Activated CD8-positive, alpha-beta memory T cell treated with anti-CD3 and anti-CD28 coated beads for 48 hours (primary cell): ENCODE measurements at regions not wholly inside any gene's neighbourhood (a gene's known extent, or its start where the extent isn't known, plus 50 kb on each side); places are given as distances from the start of the nearest gene placed in this dataset.

Source experiments
- DNase-seq, 3 experiments: peaks; one replicate each; pipeline ENCODE4 v3.0.0-alpha.2; 2020; ENCODE audit warnings: low read depth in 2 of 3, low spot score in 2 of 3

- DNase-seq: no peak
Measured at GRCh38 chr16:9447195-9447551, 355.7 kb downstream of the HAPSTR1 start.

- DNase-seq: no peak
Measured at GRCh38 chr16:9447699-9448098, 356.3 kb downstream of the HAPSTR1 start.

GRCh38 chr16:9449597-9449996 lies 358.2 kb downstream of the HAPSTR1 start:
- no peak for DNase-seq

- no peak for DNase-seq
Measured at GRCh38 chr16:9457215-9457614, 365.8 kb downstream of the HAPSTR1 start.

GRCh38 chr16:9458816-9459215 lies 367.4 kb downstream of the HAPSTR1 start:
- DNase-seq: no peak

GRCh38 chr16:9462984-9463383 lies 371.5 kb downstream of the HAPSTR1 start:
- no peak for DNase-seq

- DNase-seq: no peak
Measured at GRCh38 chr16:9463461-9463860, 372.0 kb downstream of the HAPSTR1 start.

GRCh38 chr16:9465161-9465560 lies 373.7 kb downstream of the HAPSTR1 start:
- DNase-seq: no peak

GRCh38 chr16:9469512-9469911 lies 378.1 kb downstream of the HAPSTR1 start:
- no peak for DNase-seq

GRCh38 chr16:9476744-9477143 lies 385.3 kb downstream of the HAPSTR1 start:
- DNase-seq: no peak

GRCh38 chr16:9479008-9479407 lies 387.6 kb downstream of the HAPSTR1 start:
- no peak for DNase-seq

GRCh38 chr16:9480503-9480902 lies 389.1 kb downstream of the HAPSTR1 start:
- no peak for DNase-seq

- no peak for DNase-seq
Measured at GRCh38 chr16:9481747-9482730, 390.6 kb downstream of the HAPSTR1 start.

GRCh38 chr16:9484426-9484825 lies 393.0 kb downstream of the HAPSTR1 start:
- DNase-seq: no peak

- no peak for DNase-seq
Measured at GRCh38 chr16:9484881-9485280, 393.4 kb downstream of the HAPSTR1 start.

- no peak for DNase-seq
Measured at GRCh38 chr16:9489835-9490467, 398.5 kb downstream of the HAPSTR1 start.

- no peak for DNase-seq
Measured at GRCh38 chr16:9495824-9496223, 404.4 kb downstream of the HAPSTR1 start.

GRCh38 chr16:9497750-9498149 lies 406.3 kb downstream of the HAPSTR1 start:
- no peak for DNase-seq

- no peak for DNase-seq
Measured at GRCh38 chr16:9499941-9500593, 408.6 kb downstream of the HAPSTR1 start.

GRCh38 chr16:9500872-9501271 lies 409.4 kb downstream of the HAPSTR1 start:
- no peak for DNase-seq

- no peak for DNase-seq
Measured at GRCh38 chr16:9503251-9503984, 412.0 kb downstream of the HAPSTR1 start.
